CD4-positive, alpha-beta T cell (primary cell): ENCODE measurements at regions not wholly inside any gene's neighbourhood (a gene's known extent, or its start where the extent isn't known, plus 50 kb on each side); places are given as distances from the start of the nearest gene placed in this dataset.
"Not testable (repeated sequence)": the region's sequence is repeated elsewhere in the genome, so short reads cannot be mapped to it uniquely, and the experiment has no call there.

Experiments used
- ATAC-seq: fragments of 200-7000 bp; cut with Tn5 transposase; one replicate; pipeline ENCODE4 v1.10.0; 2022; ENCODE audit warnings: mild to moderate bottlenecking; ENCODE audit not compliant: poor library complexity
- CTCF ChIA-PET: fragments of 350-600 bp; sonication (Branson Sonifier 250); formaldehyde crosslinking; loops from one replicate; lab custom pipeline; 2021; ENCODE audit warnings: antibody characterized with exemption, inconsistent platforms; lab: Charles Lee
- POLR2A ChIA-PET: fragments of 350-600 bp; sonication (Branson Sonifier 250); formaldehyde crosslinking; loops from one replicate; lab custom pipeline; 2021; ENCODE audit warnings: antibody characterized with exemption, inconsistent platforms; lab: Charles Lee
- DNase-seq, 14 experiments: peaks; one replicate each; pipeline ENCODE4 v3.0.0-alpha.2; 2013 to 2020; ENCODE audit warnings: mixed read lengths in 2 of 14
- H3K27ac ChIP-seq, 2 donors: one replicate each; pipeline versions ENCODE4 v1.5.1 to v1.7.0; 2013; ENCODE audit warnings: low read length in 2 of 2, low read depth in 1 of 2, mild to moderate bottlenecking in 1 of 2
- H3K27me3 ChIP-seq, 2 experiments: 1 replicate in 1 of 2; 2 replicates in 1 of 2; pipeline versions ENCODE4 v1.6.1 to v1.7.0; 2013; ENCODE audit warnings: low read length in 2 of 2, control low read depth in 1 of 2, mild to moderate bottlenecking in 1 of 2, moderate library complexity in 1 of 2; ENCODE audit not compliant: insufficient read depth in 2 of 2, control insufficient read depth in 1 of 2
- H3K36me3 ChIP-seq: one replicate; pipeline ENCODE4 v1.6.1; 2013; ENCODE audit warnings: low read length, control low read depth; ENCODE audit not compliant: insufficient read depth
- H3K4me1 ChIP-seq: one replicate; pipeline ENCODE4 v1.6.1; 2013; ENCODE audit warnings: low read length, control low read depth; ENCODE audit not compliant: insufficient read depth
- H3K4me3 ChIP-seq: one replicate; pipeline ENCODE4 v1.5.1; 2013; ENCODE audit warnings: mild to moderate bottlenecking, low read length, moderate library complexity
- H3K9me3 ChIP-seq, 2 experiments: 1 replicate in 1 of 2; 2 replicates in 1 of 2; pipeline versions ENCODE4 v1.6.1 to v1.7.0; 2013; ENCODE audit warnings: low read length in 2 of 2, mild to moderate bottlenecking in 2 of 2, control low read depth in 1 of 2, moderate library complexity in 1 of 2; ENCODE audit not compliant: control insufficient read depth in 1 of 2, insufficient read depth in 1 of 2
- H3K27ac Mint-ChIP-seq: one replicate; pipeline ENCODE4 v1.8.0; 2020; ENCODE audit warnings: mixed read lengths
- H3K27me3 Mint-ChIP-seq: one replicate; pipeline ENCODE4 v1.8.0; 2021; ENCODE audit warnings: mixed read lengths
- H3K36me3 Mint-ChIP-seq: one replicate; pipeline ENCODE4 v1.8.0; 2021; ENCODE audit warnings: low read depth, mixed read lengths
- H3K4me1 Mint-ChIP-seq: one replicate; pipeline ENCODE4 v1.8.0; 2021; ENCODE audit warnings: low read depth, mixed read lengths
- H3K4me3 Mint-ChIP-seq: one replicate; pipeline ENCODE4 v1.8.0; 2020; ENCODE audit warnings: mild to moderate bottlenecking, mixed read lengths
- H3K9me3 Mint-ChIP-seq: one replicate; pipeline ENCODE4 v1.8.0; 2020; ENCODE audit warnings: mixed read lengths
- intact Hi-C, 2 experiments: fragments of 100-400 bp; cut with DNase I in 1 of 2; cut with micrococcal nuclease in 1 of 2; formaldehyde crosslinking; loops; one replicate each; pipeline versions ENCODE4 v1.15.1 to v1.9.0; 2023 to 2025; cut with DNase I, micrococcal nuclease
- TF ChIP-seq, protein P1 (sequence below): fragments of 200-600 bp; IDR thresholded peaks from one replicate; pipeline ENCODE4 v1.8.0; 2022; ENCODE audit warnings: antibody characterized with exemption, mild to moderate bottlenecking

DNA sequence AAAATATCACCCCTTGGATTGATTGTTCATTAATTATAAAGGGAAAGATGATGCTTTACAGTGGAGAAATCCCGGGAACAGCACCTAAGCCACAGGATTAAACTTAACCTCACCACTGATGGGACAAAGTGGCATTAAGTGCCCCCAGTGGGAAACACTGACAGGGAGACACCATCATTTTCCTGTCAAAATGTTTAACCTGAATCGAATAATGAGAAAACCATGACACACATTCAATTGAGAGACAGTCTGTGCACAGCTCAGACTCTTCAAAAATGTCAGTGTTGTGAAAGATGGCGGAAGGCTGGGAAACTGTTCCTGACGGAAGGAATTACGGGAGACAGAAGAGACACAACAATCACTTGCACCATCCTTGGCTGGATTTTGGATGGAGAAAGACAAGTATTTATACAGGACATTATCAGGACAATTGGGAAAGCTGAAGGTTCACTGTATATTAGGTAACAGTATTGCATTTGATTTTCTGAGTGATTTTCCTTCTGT, 111.8 kb upstream of the ASB18 start:
- Mint-ChIP-seq H3K36me3 (no peaks in the 10 kb centered on the region), H3K27me3 (peaks cover 42% of the 10 kb centered on the region), H3K4me3 (no peak overlapping the region), H3K4me1 (peaks cover 8% of the 10 kb centered on the region), H3K27ac (no peak overlapping the region), H3K9me3 (no peaks in the 10 kb centered on the region)
- ATAC-seq (no peak), DNase-seq (no peak)
- intact Hi-C loops = no loop called here
- ChIA-PET CTCF (no interaction called here), POLR2A (no interaction called here)
- TF ChIP-seq, protein P1, sequence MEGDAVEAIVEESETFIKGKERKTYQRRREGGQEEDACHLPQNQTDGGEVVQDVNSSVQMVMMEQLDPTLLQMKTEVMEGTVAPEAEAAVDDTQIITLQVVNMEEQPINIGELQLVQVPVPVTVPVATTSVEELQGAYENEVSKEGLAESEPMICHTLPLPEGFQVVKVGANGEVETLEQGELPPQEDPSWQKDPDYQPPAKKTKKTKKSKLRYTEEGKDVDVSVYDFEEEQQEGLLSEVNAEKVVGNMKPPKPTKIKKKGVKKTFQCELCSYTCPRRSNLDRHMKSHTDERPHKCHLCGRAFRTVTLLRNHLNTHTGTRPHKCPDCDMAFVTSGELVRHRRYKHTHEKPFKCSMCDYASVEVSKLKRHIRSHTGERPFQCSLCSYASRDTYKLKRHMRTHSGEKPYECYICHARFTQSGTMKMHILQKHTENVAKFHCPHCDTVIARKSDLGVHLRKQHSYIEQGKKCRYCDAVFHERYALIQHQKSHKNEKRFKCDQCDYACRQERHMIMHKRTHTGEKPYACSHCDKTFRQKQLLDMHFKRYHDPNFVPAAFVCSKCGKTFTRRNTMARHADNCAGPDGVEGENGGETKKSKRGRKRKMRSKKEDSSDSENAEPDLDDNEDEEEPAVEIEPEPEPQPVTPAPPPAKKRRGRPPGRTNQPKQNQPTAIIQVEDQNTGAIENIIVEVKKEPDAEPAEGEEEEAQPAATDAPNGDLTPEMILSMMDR = no peak
- Histone ChIP-seq H3K27ac (no peak overlapping the region), H3K9me3 (peaks cover 0 to 4% of the 10 kb centered on the region in 2 experiments), H3K27me3 (peaks cover 12 to 32% of the 10 kb centered on the region in 2 experiments), H3K36me3 (no peaks in the 10 kb centered on the region), H3K4me1 (no peaks in the 10 kb centered on the region), H3K4me3 (no peak overlapping the region)

DNA sequence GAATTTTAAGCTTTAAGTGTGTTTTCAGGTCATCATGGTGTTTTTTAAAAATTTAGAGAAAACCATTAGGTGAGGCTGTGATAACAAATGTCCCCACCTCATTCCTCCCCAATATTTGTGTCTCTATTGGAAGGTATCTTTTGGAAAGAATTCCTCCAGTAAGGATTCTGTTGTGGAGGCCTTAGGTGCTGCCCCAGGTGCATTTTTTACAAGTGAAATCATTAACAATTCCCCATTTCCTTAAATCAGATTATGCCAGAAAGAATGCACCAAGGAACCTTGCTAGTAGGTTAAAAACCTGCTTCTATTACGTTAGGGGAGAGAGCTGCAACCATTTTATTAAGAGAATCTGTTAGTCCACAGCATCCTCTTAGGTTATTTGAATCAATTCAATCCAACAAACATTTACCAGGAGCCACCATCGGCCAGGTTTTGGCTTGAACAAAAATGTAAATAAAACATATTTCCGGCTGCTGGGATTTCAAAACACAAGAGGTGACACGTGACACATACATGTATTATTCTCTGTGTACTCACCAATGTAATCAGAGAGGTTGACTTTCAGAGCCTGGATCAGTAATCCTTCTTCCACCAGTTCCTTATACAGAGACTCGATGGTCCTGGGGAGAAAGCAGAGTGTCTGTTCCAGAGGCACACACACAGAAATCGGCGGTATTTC, 112.5 kb upstream of the ASB18 start:
- Mint-ChIP-seq H3K36me3 (no peaks in the 10 kb centered on the region), H3K4me1 (peaks cover 8% of the 10 kb centered on the region)

DNA sequence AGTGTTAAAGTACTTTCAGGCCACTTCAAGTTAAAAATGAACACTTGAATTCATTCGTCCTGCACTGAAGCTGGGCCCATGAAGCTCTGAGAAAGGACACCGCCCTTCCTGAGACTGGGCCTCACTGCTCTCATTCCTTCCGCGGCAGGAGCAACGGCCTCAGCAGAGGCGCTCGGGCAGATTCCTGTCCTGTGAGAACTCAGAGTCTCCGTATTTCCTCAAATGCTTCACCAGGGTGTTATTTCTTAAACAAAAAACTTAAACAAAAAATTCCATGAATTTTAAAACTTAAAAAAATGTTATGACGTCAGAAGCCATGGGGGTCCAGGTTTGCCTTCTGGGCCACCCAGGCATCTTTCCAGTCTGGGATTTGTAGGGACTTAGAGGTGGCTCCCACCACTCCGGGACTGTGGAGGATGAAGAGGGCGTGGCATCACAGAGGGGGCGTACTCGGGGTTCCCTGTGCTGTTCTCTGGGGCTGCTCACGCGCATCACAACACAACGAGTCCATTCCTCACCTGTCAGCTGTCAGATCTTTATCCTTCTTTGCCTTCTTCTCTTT, 115.9 kb upstream of the ASB18 start:
- Mint-ChIP-seq H3K27me3 (peaks cover 19% of the 10 kb centered on the region), H3K4me3 (no peak overlapping the region), H3K9me3 (no peaks in the 10 kb centered on the region), H3K27ac (no peak overlapping the region), H3K4me1 (peaks cover 4% of the 10 kb centered on the region), H3K36me3 (no peaks in the 10 kb centered on the region)
- Histone ChIP-seq H3K36me3 (no peaks in the 10 kb centered on the region), H3K4me3 (no peak overlapping the region), H3K9me3 (peaks cover 0 to 4% of the 10 kb centered on the region in 2 experiments), H3K27ac (no peak overlapping the region), H3K27me3 (peaks cover 0 to 14% of the 10 kb centered on the region in 2 experiments), H3K4me1 (no peaks in the 10 kb centered on the region)
- TF ChIP-seq, protein P1 = no peak
- POLR2A ChIA-PET = no interaction called here
- CTCF ChIA-PET = no interaction called here
- ATAC-seq (no peak), DNase-seq (no peak)
- intact Hi-C loops = no loop called here

More for the DNA sequence above, 112.5 kb upstream of the ASB18 start:
- peaks cover 8 to 29% of the 10 kb centered on the region in 2 experiments for H3K27me3 ChIP-seq
- TF ChIP-seq, protein P1 = no peak
- H3K9me3 Mint-ChIP-seq = no peaks in the 10 kb centered on the region
- CTCF ChIA-PET = no interaction called here
- H3K27me3 Mint-ChIP-seq = peaks cover 39% of the 10 kb centered on the region
- H3K4me1 ChIP-seq = no peaks in the 10 kb centered on the region
- no peak overlapping the region for H3K4me3 Mint-ChIP-seq
- H3K27ac Mint-ChIP-seq = no peak overlapping the region
- H3K4me3 ChIP-seq = no peak overlapping the region
- intact Hi-C loops = no loop called here
- peaks cover 0 to 4% of the 10 kb centered on the region in 2 experiments for H3K9me3 ChIP-seq
- POLR2A ChIA-PET = no interaction called here
- ATAC-seq = no peak
- no peak for DNase-seq
- H3K36me3 ChIP-seq = no peaks in the 10 kb centered on the region
- H3K27ac ChIP-seq = no peak overlapping the region

DNA sequence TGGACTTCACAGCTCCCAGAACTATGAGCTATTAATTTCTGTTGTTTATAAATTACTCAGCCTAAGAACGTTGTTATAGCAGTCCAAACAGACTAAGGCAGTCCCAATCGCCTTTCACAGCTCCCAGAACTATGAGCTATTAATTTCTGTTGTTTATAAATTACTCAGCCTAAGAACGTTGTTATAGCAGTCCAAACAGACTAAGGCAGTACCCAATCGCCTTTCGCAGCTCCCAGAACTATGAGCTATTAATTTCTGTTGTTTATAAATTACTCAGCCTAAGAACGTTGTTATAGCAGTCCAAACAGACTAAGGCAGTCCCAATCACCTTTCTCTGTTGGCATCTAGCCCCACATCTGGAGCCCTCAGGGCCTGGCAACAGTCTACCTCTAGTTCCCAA, 117.0 kb upstream of the ASB18 start:
- H3K9me3 ChIP-seq, H3K4me1 ChIP-seq, H3K36me3 Mint-ChIP-seq, intact Hi-C loops, POLR2A ChIA-PET, H3K4me3 ChIP-seq, H3K4me1 Mint-ChIP-seq, H3K27ac ChIP-seq, DNase-seq, H3K9me3 Mint-ChIP-seq, H3K27me3 Mint-ChIP-seq, H3K36me3 ChIP-seq, ATAC-seq, H3K27me3 ChIP-seq, CTCF ChIA-PET, H3K4me3 Mint-ChIP-seq, H3K27ac Mint-ChIP-seq: not testable (repeated sequence)
